ENCODE measurements at regions not wholly inside any gene's neighbourhood (a gene's known extent, or its start where the extent isn't known, plus 50 kb on each side); places are given as distances from the start of the nearest gene placed in this dataset.
A peak's percentile ranks its signal among the peaks of the same experiment; 100 is the strongest.

DNA sequence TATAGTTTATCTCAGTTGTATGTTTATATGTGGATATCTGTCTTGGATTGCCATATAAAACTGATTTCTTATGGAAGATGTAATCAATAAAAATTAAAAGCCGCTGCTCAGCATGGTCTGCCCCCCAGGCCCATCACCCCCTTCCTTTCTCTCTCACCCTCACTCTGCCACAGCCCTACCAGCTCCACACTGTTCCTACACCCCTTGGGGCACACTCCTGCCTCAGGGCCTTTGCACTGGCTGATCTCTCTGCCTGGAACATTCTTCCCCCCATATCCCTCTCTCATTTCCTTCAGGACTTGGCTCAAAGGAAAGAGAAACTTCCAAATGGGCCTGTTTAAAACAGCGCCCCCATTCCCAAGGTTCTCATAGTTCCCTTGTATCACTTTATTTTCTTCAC is 63.1 kb downstream of the LRRC32 start:
- DNase-seq = no peak

DNA sequence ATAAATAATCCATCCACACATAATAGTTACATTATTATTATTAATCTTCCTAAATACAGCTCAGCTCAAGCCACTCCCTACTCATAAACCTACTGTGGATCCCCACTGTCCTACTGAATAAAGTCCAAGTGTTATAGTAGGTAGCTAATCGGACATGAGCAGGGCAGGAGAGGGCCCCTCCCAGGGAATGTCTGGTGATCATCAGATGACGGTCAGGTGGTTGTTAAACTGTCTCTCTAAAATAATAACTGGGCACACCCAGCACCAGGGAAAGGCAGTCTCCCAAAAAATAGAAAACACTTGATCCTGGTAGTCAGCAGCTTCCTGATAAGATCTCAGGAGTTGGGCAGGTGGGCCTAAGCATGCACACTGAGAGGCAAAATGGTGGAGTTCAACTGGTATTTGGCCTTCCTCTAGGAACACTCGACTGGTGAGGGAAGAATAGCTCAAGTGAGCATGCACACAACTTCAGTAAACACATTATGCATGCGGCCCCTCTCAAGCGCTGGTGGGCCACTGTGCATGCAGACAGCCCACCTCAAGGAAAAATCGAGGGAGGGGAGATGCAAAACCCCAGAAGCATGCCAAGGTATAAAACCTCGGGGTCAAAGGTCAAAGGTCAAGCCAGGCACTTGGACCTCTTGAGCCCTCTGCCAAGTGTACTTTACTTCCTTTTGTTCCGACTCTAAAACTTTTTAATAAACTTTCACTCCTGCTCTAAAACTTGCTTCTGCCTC is 65.0 kb downstream of the LRRC32 start:
- DNase-seq = no peak

DNA sequence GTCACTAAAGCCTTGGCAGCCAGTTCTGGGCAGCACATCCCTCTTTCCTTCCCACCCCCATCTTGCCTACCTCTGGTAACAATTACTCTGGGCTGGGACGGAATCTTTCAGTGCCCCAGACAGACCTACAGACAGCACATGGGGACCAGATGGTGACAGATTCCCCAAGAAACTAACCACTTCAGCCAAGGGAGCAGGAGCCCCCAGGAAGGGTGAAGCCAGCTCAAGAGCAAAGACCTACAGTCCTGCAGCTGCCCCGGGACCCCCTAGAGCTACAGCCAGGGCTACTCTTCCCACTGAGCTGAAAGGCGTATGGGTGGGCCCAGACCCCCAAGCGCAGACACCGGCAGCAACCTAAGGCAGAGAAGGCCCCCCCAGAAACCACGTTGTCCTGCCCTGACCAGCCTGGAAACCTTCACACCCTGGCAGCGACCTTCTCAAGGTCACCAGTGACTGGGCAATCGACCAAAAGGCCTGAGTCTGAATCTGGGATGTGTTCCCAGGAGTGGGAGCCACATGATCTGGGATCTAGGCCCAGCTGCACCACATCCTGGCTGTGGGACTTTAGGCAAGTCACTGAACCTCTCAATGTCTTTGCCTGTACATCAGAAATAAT is 65.8 kb downstream of the LRRC32 start:
- peak in 6 of 51 donors; percentile 12 to 42 (median 24) for DNase-seq

DNA sequence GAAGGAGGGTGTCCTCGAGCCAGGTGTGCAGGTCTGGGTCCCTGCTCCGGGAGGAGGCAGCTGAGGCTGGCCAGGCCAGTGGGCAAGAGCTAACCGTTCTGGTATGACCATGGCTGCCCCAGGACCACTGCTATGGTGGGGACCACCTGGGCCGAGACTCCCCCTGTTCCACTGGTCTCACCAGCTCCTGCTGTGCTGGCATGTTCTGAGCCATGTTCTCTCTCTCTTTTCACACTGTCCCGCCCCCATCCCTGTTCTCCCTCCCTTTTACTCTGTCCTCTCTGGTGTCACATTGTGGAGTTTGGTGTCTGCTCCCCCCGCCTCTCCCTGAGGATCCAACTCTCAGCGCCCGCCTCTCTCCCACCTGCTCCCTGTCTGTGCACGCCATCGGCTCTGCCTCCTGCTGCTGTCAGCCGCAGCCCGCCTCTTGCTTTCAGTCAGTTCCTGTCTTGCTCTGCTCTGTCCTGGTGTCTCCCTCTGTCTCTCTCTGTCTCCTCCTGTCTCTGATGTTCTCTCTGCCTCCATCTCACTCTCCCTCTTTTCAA is 66.4 kb downstream of the LRRC32 start:
- no peak for DNase-seq

DNA sequence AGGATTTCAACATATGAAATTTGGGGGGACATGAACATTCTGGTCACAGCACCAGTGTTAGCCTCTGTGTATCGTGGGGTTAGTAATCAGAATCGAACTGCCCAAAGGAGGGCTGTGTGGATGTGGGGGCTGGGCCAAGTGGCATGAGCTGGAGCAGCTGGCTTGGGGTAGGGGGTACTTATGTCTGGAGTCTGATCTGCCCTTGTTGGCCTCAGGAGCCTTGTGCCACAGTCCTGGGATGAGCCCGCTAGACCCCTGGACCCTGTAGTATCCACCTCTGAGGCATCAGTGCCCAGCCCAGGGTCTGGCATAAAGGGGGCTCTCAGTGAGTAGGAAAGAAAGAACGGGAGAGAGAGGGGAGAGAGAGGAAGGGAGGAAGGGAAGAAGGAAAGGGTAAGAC is 67.3 kb downstream of the LRRC32 start:
- DNase-seq = no peak

All from hypothalamus (tissue), 51 donors.